H9 (cell line): ENCODE measurements at regions not wholly inside any gene's neighbourhood (a gene's known extent, or its start where the extent isn't known, plus 50 kb on each side); places are given as distances from the start of the nearest gene placed in this dataset.

Experiments used
- DNase-seq: peaks from one replicate; pipeline ENCODE4 v3.0.0-alpha.2; 2017
- H2AFZ ChIP-seq: one replicate; pipeline ENCODE4 v1.6.1; 2013; ENCODE audit warnings: mild to moderate bottlenecking, low read length, control low read depth, moderate library complexity
- H2AK5ac ChIP-seq: 2 replicates; pipeline ENCODE4 v1.6.1; 2013; ENCODE audit warnings: low read length, control low read depth, mixed read lengths; ENCODE audit not compliant: insufficient read length
- H2BK120ac ChIP-seq: one replicate; pipeline ENCODE4 v1.6.1; 2013; ENCODE audit warnings: low read depth, mild to moderate bottlenecking, low read length, control low read depth, inconsistent platforms; ENCODE audit not compliant: poor library complexity, severe bottlenecking
- H2BK12ac ChIP-seq: 2 replicates; pipeline ENCODE4 v1.6.1; 2013; ENCODE audit warnings: low read length, control low read depth, mixed read lengths, low read depth; ENCODE audit not compliant: insufficient read length
- H2BK15ac ChIP-seq: 2 replicates; pipeline ENCODE4 v1.6.1; 2013; ENCODE audit warnings: low read depth, low read length, control low read depth
- H2BK20ac ChIP-seq: one replicate; pipeline ENCODE4 v1.6.1; 2013; ENCODE audit warnings: low read depth, mild to moderate bottlenecking, low read length, control low read depth, inconsistent platforms; ENCODE audit not compliant: poor library complexity, severe bottlenecking
- H2BK5ac ChIP-seq: 2 replicates; pipeline ENCODE4 v1.6.1; 2013; ENCODE audit warnings: low read length, control low read depth, mixed read lengths; ENCODE audit not compliant: insufficient read length
- H3K14ac ChIP-seq: 2 replicates; pipeline ENCODE4 v1.6.1; 2013; ENCODE audit warnings: low read length, control low read depth; ENCODE audit not compliant: insufficient read depth
- H3K18ac ChIP-seq: 2 replicates; pipeline ENCODE4 v1.6.1; 2013; ENCODE audit warnings: low read depth, mild to moderate bottlenecking, mixed read lengths, low read length, control low read depth; ENCODE audit not compliant: insufficient read length
- H3K23ac ChIP-seq: 2 replicates; pipeline ENCODE4 v1.6.1; 2013; ENCODE audit warnings: low read length, control low read depth, mixed read lengths, low read depth; ENCODE audit not compliant: insufficient read length
- H3K23me2 ChIP-seq: 2 replicates; pipeline ENCODE4 v1.6.1; 2013; ENCODE audit warnings: low read depth, mild to moderate bottlenecking, mixed read lengths, low read length, control low read depth; ENCODE audit not compliant: insufficient read length, poor library complexity, severe bottlenecking
- H3K27ac ChIP-seq: 2 replicates; pipeline ENCODE4 v1.5.1; 2013; ENCODE audit warnings: low read length, control low read depth, mixed read lengths, low read depth; ENCODE audit not compliant: insufficient read length
- H3K27me3 ChIP-seq: 2 replicates; pipeline ENCODE4 v1.6.1; 2013; ENCODE audit warnings: low read length, control low read depth, inconsistent platforms; ENCODE audit not compliant: insufficient read depth
- H3K4ac ChIP-seq: 2 replicates; pipeline ENCODE4 v1.6.1; 2013; ENCODE audit warnings: low read depth, mild to moderate bottlenecking, control low read depth, inconsistent platforms, low read length, moderate library complexity
- H3K4me1 ChIP-seq: 2 replicates; pipeline ENCODE4 v1.6.1; 2013; ENCODE audit warnings: low read length, control low read depth, inconsistent platforms; ENCODE audit not compliant: insufficient read depth
- H3K4me2 ChIP-seq: 2 replicates; pipeline ENCODE4 v1.6.1; 2013; ENCODE audit warnings: low read length, control low read depth, mixed read lengths; ENCODE audit not compliant: insufficient read length, insufficient read depth
- H3K56ac ChIP-seq: 2 replicates; pipeline ENCODE4 v1.6.1; 2013; ENCODE audit warnings: low read depth, mild to moderate bottlenecking, mixed read lengths, low read length, control low read depth; ENCODE audit not compliant: insufficient read length
- H3K79me1 ChIP-seq: 2 replicates; pipeline ENCODE4 v1.6.1; 2013; ENCODE audit warnings: low read depth, mild to moderate bottlenecking, moderate library complexity, low read length, control low read depth, inconsistent platforms; ENCODE audit not compliant: insufficient read depth, poor library complexity, severe bottlenecking
- H3K79me2 ChIP-seq: 2 replicates; pipeline ENCODE4 v1.6.1; 2013; ENCODE audit warnings: low read length, control low read depth, inconsistent platforms; ENCODE audit not compliant: insufficient read depth
- H3K9ac ChIP-seq: 2 replicates; pipeline ENCODE4 v1.6.1; 2013; ENCODE audit warnings: low read length, control low read depth, mixed read lengths; ENCODE audit not compliant: insufficient read length; ENCODE audit errors: extremely low read depth
- H3K9me3 ChIP-seq: one replicate; pipeline ENCODE4 v1.6.1; 2013; ENCODE audit warnings: low read depth, low read length, inconsistent platforms; ENCODE audit not compliant: control insufficient read depth
- H3T11ph ChIP-seq: one replicate; pipeline ENCODE4 v1.6.1; 2013; ENCODE audit warnings: mild to moderate bottlenecking, low read length, control low read depth, inconsistent platforms
- H4K20me1 ChIP-seq: one replicate; pipeline ENCODE4 v1.6.1; 2013; ENCODE audit not compliant: control insufficient read depth, insufficient read length, insufficient read depth
- H4K5ac ChIP-seq: 2 replicates; pipeline ENCODE4 v1.6.1; 2013; ENCODE audit warnings: low read depth, mild to moderate bottlenecking, mixed read lengths, low read length, control low read depth; ENCODE audit not compliant: insufficient read length
- H4K8ac ChIP-seq: replicated peaks from 2 replicates; pipeline ENCODE4 v1.6.1; 2013; ENCODE audit warnings: low read length, control low read depth, mixed read lengths, low read depth; ENCODE audit not compliant: insufficient read length
- H4K91ac ChIP-seq: 2 replicates; pipeline ENCODE4 v1.6.1; 2013; ENCODE audit warnings: low read depth, mild to moderate bottlenecking, moderate library complexity, mixed read lengths, low read length, control low read depth; ENCODE audit not compliant: insufficient read length
- H3K27ac Mint-ChIP-seq, 3 experiments: 2 replicates in 2 of 3; 3 replicates in 1 of 3; pipeline ENCODE4 v1.8.0; 2020 to 2021; ENCODE audit warnings: mixed read lengths in 3 of 3, mild to moderate bottlenecking in 1 of 3, moderate library complexity in 1 of 3
- H3K27me3 Mint-ChIP-seq: 2 replicates; pipeline ENCODE4 v1.8.0; 2021; ENCODE audit warnings: low read depth, mild to moderate bottlenecking, moderate library complexity, mixed read lengths
- H3K36me3 Mint-ChIP-seq, 3 experiments: 2 replicates in 2 of 3; 3 replicates in 1 of 3; pipeline ENCODE4 v1.8.0; 2020 to 2021; ENCODE audit warnings: low read depth in 3 of 3, mixed read lengths in 3 of 3; ENCODE audit not compliant: insufficient read depth in 1 of 3
- H3K4me1 Mint-ChIP-seq, 2 experiments: 2 replicates each; pipeline ENCODE4 v1.8.0; 2020; ENCODE audit warnings: mixed read lengths in 2 of 2
- H3K4me3 Mint-ChIP-seq, 2 experiments: 2 replicates in 1 of 2; 3 replicates in 1 of 2; pipeline ENCODE4 v1.8.0; 2020 to 2021; ENCODE audit warnings: mild to moderate bottlenecking in 2 of 2, mixed read lengths in 2 of 2, moderate library complexity in 1 of 2
- H3K9me3 Mint-ChIP-seq, 2 experiments: 2 replicates in 1 of 2; 3 replicates in 1 of 2; pipeline ENCODE4 v1.8.0; 2020; ENCODE audit warnings: mild to moderate bottlenecking in 2 of 2, mixed read lengths in 2 of 2, moderate library complexity in 1 of 2
- WGBS: extraction: QIAGEN DNeasy Blood & Tissue Kit; methylation state at CpG from one replicate; pipeline ENCODE4 v1.1.7; 2013; ENCODE audit warnings: missing lambda C conversion rate, low lambda C conversion rate, mixed read lengths; ENCODE audit not compliant: insufficient read length; ENCODE audit errors: extremely low coverage; 5-methylcytosine and 5-hydroxymethylcytosine counted together
- TF ChIP-seq, protein P1 (sequence below): fragments of 200-600 bp; sonication (generic); conservative IDR thresholded peaks from 3 replicates; pipeline ENCODE4 v1.8.0; 2021; ENCODE audit warnings: antibody characterized with exemption, mild to moderate bottlenecking

- H3K14ac ChIP-seq, result no peak overlapping the region
- H3K4me1 ChIP-seq, result no peaks in the 10 kb centered on the region
- WGBS, result no CpG with 5 or more reads among the region's 1 CpG
These were observed 97.6 kb upstream of the LMCD1 start for GRCh38 chr3:8403996-8404395.

More at GRCh38 chr3:8403996-8404395, 97.6 kb upstream of the LMCD1 start:
- TF ChIP-seq, protein P1, sequence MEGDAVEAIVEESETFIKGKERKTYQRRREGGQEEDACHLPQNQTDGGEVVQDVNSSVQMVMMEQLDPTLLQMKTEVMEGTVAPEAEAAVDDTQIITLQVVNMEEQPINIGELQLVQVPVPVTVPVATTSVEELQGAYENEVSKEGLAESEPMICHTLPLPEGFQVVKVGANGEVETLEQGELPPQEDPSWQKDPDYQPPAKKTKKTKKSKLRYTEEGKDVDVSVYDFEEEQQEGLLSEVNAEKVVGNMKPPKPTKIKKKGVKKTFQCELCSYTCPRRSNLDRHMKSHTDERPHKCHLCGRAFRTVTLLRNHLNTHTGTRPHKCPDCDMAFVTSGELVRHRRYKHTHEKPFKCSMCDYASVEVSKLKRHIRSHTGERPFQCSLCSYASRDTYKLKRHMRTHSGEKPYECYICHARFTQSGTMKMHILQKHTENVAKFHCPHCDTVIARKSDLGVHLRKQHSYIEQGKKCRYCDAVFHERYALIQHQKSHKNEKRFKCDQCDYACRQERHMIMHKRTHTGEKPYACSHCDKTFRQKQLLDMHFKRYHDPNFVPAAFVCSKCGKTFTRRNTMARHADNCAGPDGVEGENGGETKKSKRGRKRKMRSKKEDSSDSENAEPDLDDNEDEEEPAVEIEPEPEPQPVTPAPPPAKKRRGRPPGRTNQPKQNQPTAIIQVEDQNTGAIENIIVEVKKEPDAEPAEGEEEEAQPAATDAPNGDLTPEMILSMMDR, result no peak
- Histone ChIP-seq H4K5ac (no peak overlapping the region), H3K23me2 (no peaks in the 10 kb centered on the region), H2AK5ac (no peak overlapping the region), H3K27me3 (no peaks in the 10 kb centered on the region), H3K4me2 (no peak overlapping the region), H2BK12ac (no peak overlapping the region), H4K20me1 (no peaks in the 10 kb centered on the region), H2AFZ (no peak overlapping the region), H3K27ac (no peak overlapping the region), H2BK5ac (no peak overlapping the region), H4K8ac (no peak overlapping the region), H3K79me2 (no peaks in the 10 kb centered on the region), H3K9ac (no peak overlapping the region), H4K91ac (no peak overlapping the region), H3K4ac (no peak overlapping the region), H2BK20ac (no peak overlapping the region), H3K9me3 (peaks cover 9% of the 10 kb centered on the region), H3K56ac (no peak overlapping the region), H3K79me1 (no peaks in the 10 kb centered on the region), H3T11ph (no peak overlapping the region), H3K23ac (no peak overlapping the region), H2BK15ac (no peak overlapping the region), H2BK120ac (no peak overlapping the region), H3K18ac (no peak overlapping the region)
- no peak overlapping the region for H3K27ac Mint-ChIP-seq
- H3K9me3 Mint-ChIP-seq, result peaks cover 15 to 20% of the 10 kb centered on the region in 2 experiments
- no peak for DNase-seq
- peaks cover 2 to 23% (median 17%) of the 10 kb centered on the region in 3 experiments; a peak in 6 of 7 replicates for H3K36me3 Mint-ChIP-seq
- no peaks in the 10 kb centered on the region for H3K27me3 Mint-ChIP-seq
- H3K4me1 Mint-ChIP-seq, result peaks cover 16 to 18% of the 10 kb centered on the region in 2 experiments
- no peak overlapping the region for H3K4me3 Mint-ChIP-seq
